Fibroblast of skin of abdomen (primary cell): ENCODE measurements at regions not wholly inside any gene's neighbourhood (a gene's known extent, or its start where the extent isn't known, plus 50 kb on each side); places are given as distances from the start of the nearest gene placed in this dataset.
"Not testable (repeated sequence)": the region's sequence is repeated elsewhere in the genome, so short reads cannot be mapped to it uniquely, and the experiment has no call there.

Experiments
- DNase-seq: peaks from one replicate; pipeline ENCODE4 v3.0.0-alpha.2; 2013

GRCh38 chr1:88320291-88320690 is 363.8 kb upstream of the PKN2 start:
- no peak for DNase-seq

- no peak for DNase-seq
Observed at GRCh38 chr1:88321706-88322105, 362.4 kb upstream of the PKN2 start.

- no peak for DNase-seq
Observed at GRCh38 chr1:88324899-88325298, 359.2 kb upstream of the PKN2 start.

GRCh38 chr1:88327391-88328267 is 356.4 kb upstream of the PKN2 start:
- DNase-seq = peak; percentile 91

GRCh38 chr1:88330201-88330600 is 353.9 kb upstream of the PKN2 start:
- DNase-seq = no peak

GRCh38 chr1:88333086-88333695 is 350.9 kb upstream of the PKN2 start:
- DNase-seq = no peak

GRCh38 chr1:88341447-88341846 is 342.6 kb upstream of the PKN2 start:
- DNase-seq = no peak

GRCh38 chr1:88342081-88342480 is 342.0 kb upstream of the PKN2 start:
- DNase-seq = not testable (repeated sequence)

- no peak for DNase-seq
Observed at GRCh38 chr1:88350648-88351047, 333.4 kb upstream of the PKN2 start.

- no peak for DNase-seq
Observed at GRCh38 chr1:88351960-88352359, 332.1 kb upstream of the PKN2 start.

- no peak for DNase-seq
Observed at GRCh38 chr1:88354256-88354655, 329.8 kb upstream of the PKN2 start.

- DNase-seq = no peak
Observed at GRCh38 chr1:88357729-88358128, 326.3 kb upstream of the PKN2 start.

- no peak for DNase-seq
Observed at GRCh38 chr1:88371436-88372023, 312.5 kb upstream of the PKN2 start.

GRCh38 chr1:88375977-88376376 is 308.1 kb upstream of the PKN2 start:
- DNase-seq = no peak

- DNase-seq = no peak
Observed at GRCh38 chr1:88376421-88376820, 307.7 kb upstream of the PKN2 start.

- peak; percentile 18 for DNase-seq
Observed at GRCh38 chr1:88378560-88378959, 305.5 kb upstream of the PKN2 start.

GRCh38 chr1:88394958-88395357 is 289.1 kb upstream of the PKN2 start:
- no peak for DNase-seq

GRCh38 chr1:88398338-88398737 is 285.7 kb upstream of the PKN2 start:
- no peak for DNase-seq

GRCh38 chr1:88399690-88400089 is 284.4 kb upstream of the PKN2 start:
- no peak for DNase-seq

GRCh38 chr1:88401313-88401712 is 282.8 kb upstream of the PKN2 start:
- no peak for DNase-seq

- DNase-seq = no peak
Observed at GRCh38 chr1:88404582-88404981, 279.5 kb upstream of the PKN2 start.

GRCh38 chr1:88407248-88407647 is 276.8 kb upstream of the PKN2 start:
- no peak for DNase-seq

GRCh38 chr1:88421997-88422396 is 262.1 kb upstream of the PKN2 start:
- no peak for DNase-seq

GRCh38 chr1:88433556-88433955 is 250.5 kb upstream of the PKN2 start:
- no peak for DNase-seq
